H1 (cell line): ENCODE measurements at regions not wholly inside any gene's neighbourhood (a gene's known extent, or its start where the extent isn't known, plus 50 kb on each side); places are given as distances from the start of the nearest gene placed in this dataset.

Experiments used
- CTCF ChIA-PET: fragments of 300-600 bp; sonication (Branson Sonifier 250); formaldehyde crosslinking; loops from one replicate; lab custom pipeline; 2021; ENCODE audit not compliant: partially characterized antibody; lab: Charles Lee
- POLR2A ChIA-PET: fragments of 300-600 bp; sonication (Branson Sonifier 250); formaldehyde crosslinking; loops from one replicate; lab custom pipeline; 2021; ENCODE audit warnings: inconsistent platforms; ENCODE audit not compliant: partially characterized antibody; lab: Charles Lee
- DNase-seq, 2 experiments: peaks; one replicate each; pipeline versions ENCODE4 v3.0.0 to v3.0.0-alpha.2; 2010 to 2022; ENCODE audit warnings: low spot score in 2 of 2, low read depth in 1 of 2, mixed read lengths in 1 of 2
- FAIRE-seq: peaks from 2 replicates; lab custom pipeline; 2011; peaks lifted over from hg19 to GRCh38; lab: Jason Lieb, UNC
- H2AFZ ChIP-seq: 2 replicates; pipeline ENCODE4 v1.8.1; 2012; ENCODE audit warnings: low read length, inconsistent platforms
- H2AK5ac ChIP-seq: 2 replicates; pipeline ENCODE4 v1.6.1; 2013; ENCODE audit warnings: low read depth, low read length
- H2BK120ac ChIP-seq: replicated peaks from 2 replicates; pipeline ENCODE3; 2013; ENCODE audit warnings: low read depth, low read length, inconsistent platforms
- H2BK12ac ChIP-seq: 2 replicates; pipeline ENCODE4 v1.6.1; 2013; ENCODE audit warnings: low read depth, low read length
- H2BK15ac ChIP-seq: 2 replicates; pipeline ENCODE4 v1.6.1; 2013; ENCODE audit warnings: low read length
- H2BK20ac ChIP-seq: 2 replicates; pipeline ENCODE4 v1.6.1; 2013; ENCODE audit warnings: low read length
- H2BK5ac ChIP-seq: 2 replicates; pipeline ENCODE4 v1.6.1; 2013; ENCODE audit warnings: low read depth, low read length
- H3K14ac ChIP-seq: 2 replicates; pipeline ENCODE4 v1.6.1; 2013; ENCODE audit warnings: inconsistent platforms; ENCODE audit not compliant: insufficient read length
- H3K18ac ChIP-seq: 2 replicates; pipeline ENCODE4 v1.6.1; 2013; ENCODE audit warnings: low read length; ENCODE audit errors: extremely low read depth
- H3K23ac ChIP-seq: 2 replicates; pipeline ENCODE4 v1.6.1; 2013; ENCODE audit warnings: inconsistent platforms; ENCODE audit not compliant: insufficient read length
- H3K23me2 ChIP-seq: 2 replicates; pipeline ENCODE4 v1.6.1; 2013; ENCODE audit warnings: low read depth, low read length
- H3K27ac ChIP-seq: 2 replicates; pipeline ENCODE4 v1.6.1; 2011; ENCODE audit warnings: low read depth, low read length, inconsistent platforms
- H3K27me3 ChIP-seq, 4 experiments: replicated peaks in 1 of 4; 1 replicate in 1 of 4; 2 replicates in 3 of 4; pipeline versions ENCODE4 v1.6.1 to v1.8.1; 2011 to 2013; ENCODE audit warnings: low read length in 3 of 4, mild to moderate bottlenecking in 3 of 4, inconsistent platforms in 2 of 4, mixed read lengths in 2 of 4, moderate library complexity in 1 of 4; ENCODE audit not compliant: control insufficient read depth in 3 of 4, insufficient read depth in 3 of 4; ENCODE audit errors: extremely low read depth in 1 of 4
- H3K36me3 ChIP-seq, 4 experiments: 2 replicates each; pipeline versions ENCODE4 v1.6.1 to v1.8.1; 2011 to 2013; ENCODE audit warnings: mild to moderate bottlenecking in 4 of 4, low read length in 3 of 4, moderate library complexity in 2 of 4, control low read depth in 1 of 4, inconsistent platforms in 1 of 4; ENCODE audit not compliant: insufficient read depth in 4 of 4, control insufficient read depth in 2 of 4
- H3K4ac ChIP-seq: replicated peaks from 2 replicates; pipeline ENCODE3; 2013; ENCODE audit warnings: low read length, low read depth, mixed read lengths, inconsistent platforms; ENCODE audit not compliant: insufficient read length
- H3K4me1 ChIP-seq, 4 experiments: replicated peaks in 1 of 4; 1 replicate in 1 of 4; 2 replicates in 3 of 4; pipeline versions ENCODE4 v1.6.1 to v1.8.1; 2011 to 2013; ENCODE audit warnings: low read length in 3 of 4, inconsistent platforms in 2 of 4, mixed read lengths in 1 of 4; ENCODE audit not compliant: insufficient read depth in 4 of 4, control insufficient read depth in 3 of 4
- H3K4me2 ChIP-seq, 2 experiments: 2 replicates each; pipeline versions ENCODE4 v1.6.1 to v1.8.1; 2011 to 2013; ENCODE audit warnings: low read depth in 2 of 2, low read length in 2 of 2, control low read depth in 1 of 2, inconsistent platforms in 1 of 2, mild to moderate bottlenecking in 1 of 2; ENCODE audit not compliant: insufficient read depth in 1 of 2
- H3K4me3 ChIP-seq, 4 experiments: fragments of 200-600, 300-600 bp in 1 of 4; sonication (generic), shearing (Covaris generic), sonication (Bioruptor Twin) in 1 of 4; 2 replicates each; pipeline versions ENCODE4 v1.5.1 to v1.8.1; 2011 to 2016; ENCODE audit warnings: low read length in 4 of 4, low read depth in 3 of 4, control low read depth in 2 of 4, inconsistent platforms in 2 of 4, mild to moderate bottlenecking in 2 of 4, mixed read lengths in 1 of 4, moderate library complexity in 1 of 4; ENCODE audit not compliant: insufficient read depth in 2 of 4; ENCODE audit errors: extremely low read depth in 1 of 4
- H3K56ac ChIP-seq: replicated peaks from 2 replicates; pipeline ENCODE3; 2013; ENCODE audit warnings: low read depth, mild to moderate bottlenecking, mixed read lengths, low read length, inconsistent platforms; ENCODE audit not compliant: insufficient read length
- H3K79me1 ChIP-seq: 2 replicates; pipeline ENCODE4 v1.6.1; 2013; ENCODE audit warnings: low read depth, low read length, control low read depth
- H3K79me2 ChIP-seq, 2 experiments: 2 replicates each; pipeline versions ENCODE4 v1.6.1 to v1.8.1; 2012 to 2013; ENCODE audit warnings: low read length in 2 of 2, mild to moderate bottlenecking in 2 of 2, inconsistent platforms in 1 of 2; ENCODE audit not compliant: insufficient read depth in 2 of 2, control insufficient read depth in 1 of 2
- H3K9ac ChIP-seq, 4 experiments: replicated peaks in 1 of 4; 1 replicate in 1 of 4; 2 replicates in 3 of 4; pipeline versions ENCODE4 v1.6.1 to v1.8.1; 2011 to 2013; ENCODE audit warnings: low read depth in 3 of 4, low read length in 3 of 4, control low read depth in 2 of 4, mild to moderate bottlenecking in 2 of 4, moderate library complexity in 2 of 4, inconsistent platforms in 1 of 4; ENCODE audit errors: extremely low read depth in 1 of 4
- H3K9me3 ChIP-seq, 2 experiments: 2 replicates each; pipeline versions ENCODE4 v1.6.1 to v1.8.1; 2012 to 2013; ENCODE audit warnings: mild to moderate bottlenecking in 2 of 2, moderate library complexity in 2 of 2, control low read depth in 1 of 2, inconsistent platforms in 1 of 2, low read depth in 1 of 2, low read length in 1 of 2, mixed read lengths in 1 of 2; ENCODE audit not compliant: insufficient read depth in 2 of 2
- H4K20me1 ChIP-seq, 2 experiments: replicated peaks in 1 of 2; 2 replicates each; pipeline versions ENCODE3 to v1.8.1; 2011 to 2013; ENCODE audit warnings: inconsistent platforms in 2 of 2, low read length in 2 of 2, mild to moderate bottlenecking in 1 of 2; ENCODE audit not compliant: insufficient read depth in 2 of 2, control insufficient read depth in 1 of 2
- H4K5ac ChIP-seq: 2 replicates; pipeline ENCODE4 v1.6.1; 2013; ENCODE audit warnings: low read length, low read depth, mixed read lengths, inconsistent platforms; ENCODE audit not compliant: insufficient read length
- H4K8ac ChIP-seq: 2 replicates; pipeline ENCODE4 v1.8.0; 2013; ENCODE audit warnings: mild to moderate bottlenecking, moderate library complexity, low read length, inconsistent platforms; ENCODE audit not compliant: insufficient read depth; ENCODE audit errors: extremely low read depth
- H4K91ac ChIP-seq: replicated peaks from 2 replicates; pipeline ENCODE3; 2013; ENCODE audit warnings: low read length, mixed read lengths, inconsistent platforms; ENCODE audit not compliant: insufficient read length
- FOSL1 ChIP-seq: IDR thresholded peaks from 2 replicates; pipeline ENCODE4 v1.6.1; 2011; ENCODE audit warnings: mild to moderate bottlenecking, low read depth, low read length, moderate library complexity; ENCODE audit not compliant: insufficient read depth
- WGBS, 2 experiments: shearing (Covaris generic) in 1 of 2; methylation state at CpG; one replicate each; pipeline versions ENCODE4 v1.1.6 to v1.1.7; 2013 to 2015; ENCODE audit warnings: low lambda C conversion rate in 2 of 2, mixed read lengths in 2 of 2, inconsistent platforms in 1 of 2, low coverage in 1 of 2, missing lambda C conversion rate in 1 of 2; ENCODE audit not compliant: insufficient replicate concordance in 2 of 2, insufficient coverage in 1 of 2, insufficient read length in 1 of 2; ENCODE audit errors: extremely low coverage in 1 of 2, missing lambda C conversion rate in 1 of 2; 5-methylcytosine and 5-hydroxymethylcytosine counted together
- TF ChIP-seq, protein P1 (sequence below): IDR thresholded peaks from 2 replicates; pipeline ENCODE4 v1.6.1; 2011; ENCODE audit warnings: low read depth, mild to moderate bottlenecking, low read length; ENCODE audit not compliant: insufficient read depth

DNA sequence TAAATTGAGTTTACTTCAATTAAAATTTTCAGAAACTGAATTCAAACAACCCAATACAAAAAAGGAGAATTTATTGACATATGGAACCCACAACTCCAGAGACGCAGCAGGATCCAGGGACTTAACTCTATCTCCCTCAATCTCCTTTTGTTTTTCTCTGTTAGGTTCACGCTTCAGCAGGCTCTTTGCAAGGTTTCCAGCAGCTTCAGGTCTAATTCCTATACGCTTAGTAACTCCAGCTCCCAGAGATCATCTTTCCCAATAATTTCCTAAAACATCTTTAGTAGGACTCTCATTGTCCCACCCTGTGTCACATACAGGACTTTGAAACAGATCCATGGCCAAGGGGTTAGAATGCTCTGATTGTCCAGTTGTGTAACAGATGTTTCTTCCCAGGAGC is 175.2 kb downstream of the RMST start:
- no peaks in the 10 kb centered on the region for H3K9me3 ChIP-seq
- no peak overlapping the region for H3K14ac ChIP-seq
- no peak overlapping the region for H3K23ac ChIP-seq
- peaks cover 5% of the 10 kb centered on the region; the same call in 1 of the 2 replicates for H3K23me2 ChIP-seq
- no peak overlapping the region for H3K4me2 ChIP-seq
- H2AFZ ChIP-seq = no peak overlapping the region
- peaks cover 0 to 1% (median 0%) of the 10 kb centered on the region in 4 experiments; a peak in 1 of 7 replicates for H3K27me3 ChIP-seq
- no peak overlapping the region for H4K91ac ChIP-seq
- no peak overlapping the region for H2BK5ac ChIP-seq
- no peaks in the 10 kb centered on the region for H4K20me1 ChIP-seq
- H3K4me3 ChIP-seq = no peak overlapping the region
- TF ChIP-seq, protein P1, sequence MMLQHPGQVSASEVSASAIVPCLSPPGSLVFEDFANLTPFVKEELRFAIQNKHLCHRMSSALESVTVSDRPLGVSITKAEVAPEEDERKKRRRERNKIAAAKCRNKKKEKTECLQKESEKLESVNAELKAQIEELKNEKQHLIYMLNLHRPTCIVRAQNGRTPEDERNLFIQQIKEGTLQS = no peak
- no peak for TF ChIP-seq FOSL1
- POLR2A ChIA-PET = no interaction called here
- H3K79me1 ChIP-seq = no peaks in the 10 kb centered on the region
- H3K36me3 ChIP-seq = no peaks in the 10 kb centered on the region
- H2BK15ac ChIP-seq = no peak overlapping the region
- CTCF ChIA-PET = no interaction called here
- no peak overlapping the region for H4K5ac ChIP-seq
- H3K56ac ChIP-seq = no peak overlapping the region
- H3K4ac ChIP-seq = no peak overlapping the region
- H3K18ac ChIP-seq = no peak overlapping the region
- no peak overlapping the region for H3K27ac ChIP-seq
- FAIRE-seq (no peak), DNase-seq (no peak)
- no peak overlapping the region for H2BK12ac ChIP-seq
- no peak overlapping the region for H4K8ac ChIP-seq
- no peak overlapping the region for H2BK20ac ChIP-seq
- no peaks in the 10 kb centered on the region for H3K79me2 ChIP-seq
- WGBS, 2 experiments = 93% methylated on average over 3 of the region's 3 CpGs; no CpG with 5 or more reads in 1 of the 2 experiments
- H2BK120ac ChIP-seq = no peak overlapping the region
- no peaks in the 10 kb centered on the region for H3K4me1 ChIP-seq
- H2AK5ac ChIP-seq = no peak overlapping the region
- H3K9ac ChIP-seq = no peak overlapping the region
